Right kidney (tissue), 1 donor: ENCODE measurements at regions not wholly inside any gene's neighbourhood (a gene's known extent, or its start where the extent isn't known, plus 50 kb on each side); places are given as distances from the start of the nearest gene placed in this dataset.

Experiments used
- DNase-seq: peaks from one replicate; pipeline ENCODE4 v3.0.0-alpha.2; 2016

DNA sequence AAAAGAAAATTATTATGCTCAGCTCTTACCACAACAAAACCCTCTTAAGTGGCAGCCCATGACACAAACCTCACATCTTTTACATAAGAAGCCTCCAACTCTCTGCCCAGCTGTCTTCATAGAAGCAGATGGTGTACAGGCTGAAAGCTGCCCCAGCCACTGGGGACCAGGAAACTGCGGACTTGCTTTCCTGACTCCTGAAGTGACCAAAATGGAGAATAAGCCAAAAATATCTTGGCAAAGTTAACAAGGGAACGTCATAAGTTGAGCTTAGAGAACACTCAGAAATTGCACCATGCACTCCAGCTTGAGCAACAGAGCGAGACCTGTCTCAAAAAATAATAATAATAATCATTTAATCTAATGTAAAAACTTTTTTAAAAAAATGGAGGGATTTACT is 160.3 kb upstream of the CDYL start:
- no peak for DNase-seq

GRCh38 chr6:4615231-4615630 is 161.0 kb upstream of the CDYL start:
- DNase-seq: no peak

- no peak for DNase-seq
Measured at GRCh38 chr6:4614637-4615036, 161.6 kb upstream of the CDYL start.

- DNase-seq: no peak
Measured at GRCh38 chr6:4613795-4614194, 162.4 kb upstream of the CDYL start.

DNA sequence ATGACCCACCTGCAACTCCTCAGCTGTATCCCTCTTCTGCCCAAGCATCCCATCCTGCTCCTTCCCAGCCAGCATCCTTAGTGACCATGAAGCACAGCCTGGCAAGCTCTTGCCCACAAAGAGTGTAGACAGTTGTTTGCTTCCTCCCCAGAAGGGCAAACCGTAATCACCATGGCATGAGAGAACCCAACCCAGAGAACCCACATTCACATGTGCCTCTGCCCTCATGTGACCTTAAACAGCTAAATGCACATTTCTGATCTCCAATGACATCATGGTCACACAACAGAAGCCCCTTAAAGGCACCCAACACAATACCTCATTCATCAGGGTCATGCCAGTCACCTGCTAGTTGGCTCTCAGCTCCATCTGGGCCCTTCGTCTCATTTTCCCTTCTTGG is 162.8 kb upstream of the CDYL start:
- DNase-seq: no peak

GRCh38 chr6:4612636-4613171 is 163.5 kb upstream of the CDYL start:
- DNase-seq: no peak

DNA sequence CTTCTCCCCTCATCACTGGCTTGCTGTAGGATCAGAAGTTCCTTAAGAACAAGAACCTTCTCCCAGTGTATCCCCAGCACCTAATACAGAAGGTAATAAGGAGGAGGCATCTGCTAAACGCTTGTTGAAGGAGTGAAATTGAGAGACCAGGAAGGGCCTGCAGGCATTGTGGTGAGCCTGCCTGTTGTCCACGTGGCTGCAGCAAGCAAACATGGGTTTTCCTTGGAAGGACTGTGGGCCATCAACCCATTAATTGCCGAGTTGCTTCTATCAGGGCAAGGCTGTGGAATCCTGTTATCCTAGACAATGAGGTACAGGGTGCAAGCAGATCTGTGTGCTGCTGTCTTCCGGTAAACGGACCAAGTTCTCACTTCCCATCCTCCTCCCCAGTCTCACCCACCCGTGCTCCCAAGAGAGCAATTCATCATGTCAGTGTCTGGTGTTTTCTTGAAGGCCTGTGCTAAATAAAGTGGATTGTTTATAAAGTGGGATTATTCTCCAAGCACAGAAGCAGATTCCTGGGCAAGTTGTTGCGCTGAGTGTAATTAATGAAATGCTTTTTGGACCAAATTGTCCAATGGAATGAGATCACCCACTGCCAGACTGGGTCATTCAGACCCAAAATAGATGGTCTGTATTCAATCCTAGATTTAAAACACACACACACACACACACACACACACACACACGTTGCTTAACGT is 164.6 kb upstream of the CDYL start:
- DNase-seq: no peak

DNA sequence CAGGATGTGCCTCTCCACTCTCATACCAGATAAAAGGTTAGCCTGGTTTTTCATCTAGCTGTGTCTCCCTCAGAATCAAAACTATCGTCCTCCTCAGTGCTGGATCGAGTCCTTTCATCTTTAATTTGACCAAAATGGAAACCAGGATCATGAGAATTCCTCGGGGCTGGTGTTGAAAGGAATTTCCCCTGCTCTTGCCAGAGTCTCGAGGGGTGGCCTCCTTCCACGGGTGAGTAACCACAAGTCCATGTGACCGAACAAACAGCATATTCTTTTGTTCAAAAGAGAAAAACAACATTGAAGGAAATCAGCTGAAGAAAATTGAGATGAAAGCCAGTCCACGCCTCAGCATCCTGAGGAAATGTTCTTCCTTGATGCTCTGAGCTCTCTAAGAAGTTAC is 165.9 kb upstream of the CDYL start:
- DNase-seq: no peak

DNA sequence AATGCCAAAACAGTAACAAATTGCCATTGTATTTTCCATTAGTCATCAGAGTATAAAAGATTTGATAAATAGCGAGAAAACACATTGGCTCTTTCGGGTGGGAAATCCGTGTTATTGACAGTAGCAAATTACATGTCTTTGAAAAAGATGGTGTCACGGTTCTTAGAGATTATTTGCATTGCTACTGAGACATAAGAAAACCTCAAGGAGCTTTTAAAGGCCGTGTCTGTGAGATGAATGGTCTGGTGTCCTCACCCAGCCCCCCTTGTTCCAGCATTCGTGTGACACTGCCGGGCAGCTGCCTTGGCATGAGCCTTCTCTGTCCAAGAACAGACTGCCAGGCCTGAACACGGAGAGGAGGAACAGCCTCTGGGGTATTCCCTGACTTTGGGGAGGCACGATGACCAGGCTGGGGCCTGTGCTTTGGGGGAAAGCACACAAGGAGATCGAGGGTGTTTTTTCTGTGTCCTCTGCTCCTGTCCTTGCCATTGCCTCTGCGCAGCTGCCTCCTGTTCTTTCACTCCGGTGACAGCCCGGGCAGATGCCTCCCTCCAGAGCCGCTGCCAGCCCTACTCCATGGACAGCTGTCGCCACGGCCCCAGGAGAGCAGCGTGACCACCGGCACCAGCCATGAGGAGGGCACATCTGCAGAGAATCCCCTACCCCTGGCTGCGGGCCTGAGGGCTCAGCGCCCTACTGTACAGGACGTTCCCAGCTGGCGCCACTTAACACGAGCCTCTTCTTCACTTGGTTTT is 167.7 kb upstream of the CDYL start:
- no peak for DNase-seq

DNA sequence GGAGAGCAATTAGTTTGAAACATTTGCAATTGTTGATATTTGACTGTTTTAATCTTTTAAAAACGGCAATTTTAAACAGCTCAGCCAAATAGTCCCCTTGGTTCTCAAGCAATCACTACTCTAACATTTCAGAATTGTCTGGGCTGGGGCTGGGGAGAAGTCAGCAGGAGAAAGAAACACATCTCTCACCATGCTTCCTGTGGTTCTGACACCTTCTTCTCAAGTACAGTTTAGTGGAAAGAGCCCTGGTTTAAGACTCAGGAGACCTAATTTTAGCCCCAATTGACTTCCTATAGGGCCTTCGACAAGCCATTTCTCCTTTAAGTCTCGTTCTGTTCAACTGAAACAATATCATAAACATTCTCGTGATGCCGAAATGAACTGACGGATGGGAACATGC is 168.4 kb upstream of the CDYL start:
- DNase-seq: no peak

DNA sequence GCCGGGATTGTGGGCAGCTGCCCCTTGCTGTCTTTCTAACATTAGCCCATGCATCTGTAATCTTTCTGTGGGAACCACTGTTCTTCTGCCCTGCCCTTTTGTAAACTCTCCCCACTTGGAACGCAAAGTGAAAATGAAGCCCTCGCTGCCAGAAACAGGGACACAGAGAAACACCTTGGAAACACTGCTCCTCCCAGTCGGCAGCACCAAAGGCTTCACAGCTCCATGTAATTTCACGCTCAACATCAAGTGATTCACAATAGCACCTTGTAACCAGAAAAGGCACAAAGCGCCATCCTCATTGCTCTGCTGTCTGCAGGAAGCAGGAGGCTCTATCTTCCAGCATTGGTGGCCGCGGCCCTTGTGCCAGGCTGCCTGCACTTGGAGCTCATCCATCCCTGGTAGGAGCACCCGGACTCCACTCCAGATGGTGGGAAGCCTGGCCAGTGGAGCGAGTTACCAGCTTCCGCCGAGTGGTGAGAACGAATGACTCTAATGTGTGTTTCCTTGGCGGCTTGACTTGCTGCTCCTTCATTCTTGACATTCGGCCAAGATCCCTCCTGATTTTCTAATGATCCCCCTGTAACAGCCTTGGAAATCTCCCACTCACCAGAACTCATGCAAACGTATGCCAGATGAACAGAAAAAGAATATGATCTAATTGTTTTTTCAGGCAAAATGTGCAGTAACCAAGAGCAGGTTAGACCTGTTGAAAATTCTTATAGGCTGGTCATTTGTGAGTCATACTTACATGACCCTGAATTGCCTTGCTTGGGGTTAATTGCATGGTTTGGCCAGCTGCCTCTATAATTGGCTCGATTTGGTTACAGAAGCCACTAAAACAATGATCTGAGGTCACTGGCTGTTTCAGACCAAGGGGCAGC is 169.1 kb upstream of the CDYL start:
- DNase-seq: peak; percentile 22

DNA sequence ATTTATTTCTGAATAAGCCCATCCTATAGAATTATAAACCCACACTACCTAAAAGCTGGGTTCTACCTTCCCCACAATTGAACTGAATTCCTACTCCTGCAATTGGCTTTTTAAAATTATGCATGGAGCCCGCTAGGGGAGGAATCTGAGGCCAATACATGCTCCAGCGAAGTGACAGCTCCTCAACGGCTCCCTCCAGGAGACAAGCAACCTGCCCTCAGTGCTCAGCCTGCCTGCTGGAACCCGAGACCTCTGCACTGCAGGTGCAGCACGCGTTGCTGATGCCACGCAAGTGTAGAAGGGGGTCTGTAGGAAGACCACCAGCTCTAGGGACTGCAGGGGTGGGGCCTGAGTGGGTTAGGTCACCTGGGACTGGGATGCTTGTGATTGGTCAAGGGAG is 170.2 kb upstream of the CDYL start:
- DNase-seq: no peak

DNA sequence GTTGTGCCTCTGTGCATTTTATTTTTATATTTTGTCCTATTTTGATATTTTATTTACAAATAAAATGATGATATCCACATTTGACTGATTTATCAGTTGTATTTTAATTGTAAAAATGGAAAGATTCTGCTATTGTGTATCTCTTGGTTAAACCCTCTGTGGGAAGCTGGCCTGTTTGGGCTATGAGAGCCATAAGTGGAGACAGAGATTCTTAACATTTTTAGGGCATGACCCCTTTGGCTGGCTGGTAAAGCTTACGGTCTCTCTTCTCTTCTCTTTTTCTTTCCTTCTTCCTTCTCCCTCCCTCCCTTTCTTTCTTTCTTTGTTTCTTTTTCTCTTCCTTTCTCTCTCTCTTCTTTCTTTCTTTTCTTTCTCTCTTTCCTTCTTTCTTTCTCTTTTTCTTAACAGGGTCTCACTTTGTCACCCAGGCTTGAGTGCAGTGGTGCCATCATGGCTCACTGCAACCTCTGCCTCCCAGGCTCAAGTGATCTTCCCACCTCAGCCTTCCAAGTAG is 172.3 kb upstream of the CDYL start:
- DNase-seq: no peak

DNA sequence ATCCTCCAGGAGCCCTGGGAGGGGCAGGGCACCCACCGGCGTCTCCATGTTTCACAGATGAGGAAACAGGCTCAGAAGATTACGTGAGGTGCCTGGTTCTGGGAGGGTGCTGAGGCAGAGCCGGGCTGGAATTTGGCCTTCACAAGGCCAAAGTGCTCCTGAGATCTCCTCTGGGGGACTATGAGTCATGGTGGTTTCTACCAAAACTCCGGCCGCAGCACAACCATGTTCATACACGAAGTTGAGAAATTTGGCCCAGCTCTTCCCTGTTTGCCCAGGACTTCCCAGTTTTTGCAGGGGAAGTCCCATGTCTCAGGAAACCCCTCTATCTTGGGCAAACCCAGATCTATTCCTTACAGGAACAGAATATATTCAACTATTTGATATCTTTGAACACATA is 172.9 kb upstream of the CDYL start:
- DNase-seq: no peak

DNA sequence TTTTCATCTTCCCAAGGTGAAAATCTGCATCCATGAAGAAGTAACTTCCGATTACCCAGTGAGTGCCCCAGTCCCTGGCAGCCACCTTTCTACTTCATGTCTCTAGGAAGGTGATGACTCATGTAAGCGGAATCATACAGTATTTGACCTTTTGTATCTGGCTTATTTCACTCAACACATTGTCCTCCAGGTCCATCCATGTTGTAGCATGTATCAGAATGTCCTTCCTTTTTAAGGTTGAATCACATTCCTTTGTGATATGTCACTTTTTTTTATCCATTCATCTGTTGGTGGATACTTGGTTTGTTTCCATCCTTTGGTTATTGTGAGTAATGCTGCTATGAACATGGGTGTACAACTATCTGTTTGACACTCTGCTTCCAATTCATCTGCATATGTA is 176.3 kb upstream of the CDYL start:
- no peak for DNase-seq

- DNase-seq: no peak
Measured at GRCh38 chr6:4598384-4598995, 177.7 kb upstream of the CDYL start.

GRCh38 chr6:4593951-4594350 is 182.3 kb upstream of the CDYL start:
- DNase-seq: no peak

DNA sequence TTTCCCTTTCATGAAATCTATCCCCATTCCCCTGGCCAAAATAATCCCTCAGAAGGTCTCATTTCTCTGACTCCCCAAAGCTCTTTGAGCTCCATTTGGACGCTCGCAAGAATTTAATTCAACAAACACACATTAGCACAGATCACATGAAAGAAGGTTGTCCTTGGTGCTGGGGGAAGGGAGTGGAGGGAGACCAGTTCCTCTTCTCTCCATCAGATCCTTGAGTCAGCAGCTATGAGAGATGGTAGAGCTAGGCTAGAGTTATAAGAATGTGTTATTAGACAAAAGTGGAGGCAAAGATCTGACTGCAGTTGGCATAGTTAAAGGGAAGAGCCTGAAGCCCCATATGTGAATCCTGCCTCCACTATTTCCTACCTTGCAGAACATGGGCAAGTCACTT is 184.2 kb upstream of the CDYL start:
- no peak for DNase-seq

DNA sequence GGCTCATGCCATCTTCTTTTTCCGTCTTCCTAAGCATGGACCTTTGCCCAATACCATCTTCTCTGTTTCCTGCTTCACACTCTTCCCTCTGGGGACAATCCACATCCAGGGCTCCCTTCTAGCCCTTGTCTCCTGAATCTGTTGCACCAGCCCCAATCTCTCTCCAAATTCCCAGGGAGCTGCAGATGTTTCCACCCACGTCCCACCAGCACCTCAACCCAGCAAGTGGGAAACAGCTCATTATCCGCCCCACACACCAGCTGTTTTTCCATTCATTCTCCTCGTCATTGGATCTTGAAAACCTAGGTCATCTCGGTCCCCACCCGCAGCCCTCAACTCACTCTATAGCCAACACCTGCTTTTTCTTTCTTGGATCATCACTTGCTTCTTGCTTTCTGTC is 185.0 kb upstream of the CDYL start:
- no peak for DNase-seq

DNA sequence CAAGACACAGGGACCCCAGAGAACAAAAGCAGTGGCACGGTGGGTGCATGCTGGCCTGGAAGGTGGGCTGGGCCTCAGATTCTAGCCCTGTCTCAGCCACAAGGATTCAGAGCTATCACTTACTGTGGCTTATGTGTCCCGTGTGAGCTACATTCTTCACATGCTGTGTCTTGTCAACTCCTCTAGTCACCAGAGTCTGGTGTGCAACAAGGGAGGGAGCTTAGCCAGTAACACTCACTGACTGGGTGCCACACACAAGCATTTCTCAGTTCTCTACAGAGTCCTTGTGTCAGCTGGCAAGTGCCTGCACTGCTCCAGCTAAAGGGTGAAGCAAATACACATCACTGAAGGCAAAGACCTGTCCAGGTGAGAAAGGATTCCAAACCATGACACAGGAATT is 186.9 kb upstream of the CDYL start:
- DNase-seq: no peak

- no peak for DNase-seq
Measured at GRCh38 chr6:4588581-4588980, 187.6 kb upstream of the CDYL start.

DNA sequence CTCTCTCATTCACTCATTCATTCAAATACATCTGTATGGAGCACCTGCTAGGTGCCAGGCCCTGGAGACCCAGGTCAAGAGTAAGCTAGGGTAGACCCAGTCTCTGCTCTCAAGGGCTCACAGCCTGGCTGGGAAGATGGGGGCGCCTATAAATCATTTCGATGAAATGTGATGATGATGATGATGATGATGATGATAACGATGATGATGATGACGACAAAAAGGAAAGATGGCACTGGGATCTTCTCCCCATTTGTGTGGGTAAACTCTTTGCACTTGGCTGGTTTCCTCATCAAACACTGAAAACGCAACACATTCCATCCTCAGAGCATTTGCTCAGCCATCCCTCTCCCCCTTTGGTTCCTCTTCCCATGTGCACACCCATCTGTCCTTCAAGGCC is 188.0 kb upstream of the CDYL start:
- no peak for DNase-seq
